ENCODE measurements at regions not wholly inside any gene's neighbourhood (a gene's known extent, or its start where the extent isn't known, plus 50 kb on each side); places are given as distances from the start of the nearest gene placed in this dataset.
A peak's percentile ranks its signal among the peaks of the same experiment; 100 is the strongest.
"Not testable (repeated sequence)": the region's sequence is repeated elsewhere in the genome, so short reads cannot be mapped to it uniquely, and the experiment has no call there.

DNA sequence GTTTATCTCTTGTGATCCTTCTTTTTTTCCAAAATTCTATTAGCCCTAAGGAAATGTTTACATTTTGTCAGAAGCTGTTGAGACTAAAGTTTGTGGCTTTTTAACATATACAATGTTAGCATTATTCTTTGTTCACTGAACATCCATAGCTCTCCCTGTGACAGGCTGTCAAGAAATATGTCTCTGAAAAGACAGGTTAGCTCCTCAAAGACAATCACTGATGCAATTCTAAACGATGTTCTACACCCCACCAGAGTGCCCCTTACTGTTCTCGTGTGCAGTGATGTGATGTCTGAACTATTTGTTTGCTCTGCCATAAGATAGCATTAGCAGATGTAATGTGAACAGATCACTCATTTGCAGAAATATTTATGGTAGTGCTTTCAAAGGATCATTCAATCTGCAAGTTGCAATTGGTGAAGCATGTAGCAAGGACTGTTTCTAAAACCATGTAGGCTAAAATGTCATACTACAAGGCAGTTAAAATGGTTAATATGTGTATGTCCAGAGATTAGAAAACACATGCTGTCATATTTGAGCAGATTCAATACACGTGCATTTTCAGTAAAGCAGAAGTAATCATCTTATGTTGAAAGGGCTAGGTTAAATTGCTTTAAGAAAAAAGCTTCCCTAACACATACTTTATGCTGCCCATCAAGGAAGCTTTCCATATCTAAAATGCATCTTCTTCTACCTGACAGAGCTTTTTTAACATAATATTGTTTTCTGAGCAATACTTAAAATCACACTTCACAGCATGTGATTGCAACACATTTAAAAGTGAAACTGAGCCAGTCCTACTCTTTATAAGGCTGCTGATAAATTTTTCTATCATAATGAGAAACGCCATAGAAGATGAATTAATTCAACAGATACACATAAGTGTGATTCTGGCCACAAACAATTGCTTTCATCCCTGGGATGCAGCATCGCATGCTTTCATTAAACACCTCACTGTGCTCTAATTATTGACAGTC lies 285.7 kb upstream of the UBE2E3 start:
- ATAC-seq = no peak

DNA sequence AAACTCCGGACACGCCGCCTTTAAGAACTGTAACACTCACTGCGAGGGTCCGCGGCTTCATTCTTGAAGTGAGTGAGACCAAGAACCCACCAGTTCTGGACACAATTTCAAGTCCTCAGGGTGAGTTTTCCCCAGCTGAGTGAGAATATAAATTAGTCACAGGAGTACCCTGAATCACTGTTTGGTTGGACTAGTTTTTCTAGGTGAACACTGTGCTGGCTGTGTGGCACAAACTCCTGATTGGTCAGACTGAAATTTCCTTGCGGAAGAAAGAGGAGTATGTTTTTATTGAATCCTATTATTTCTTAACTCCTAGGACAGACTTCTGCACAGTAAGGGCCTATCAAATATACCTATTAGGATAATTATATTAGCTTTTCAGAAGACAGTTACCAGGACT lies 288.1 kb upstream of the UBE2E3 start:
- peak; percentile 96 for ATAC-seq

DNA sequence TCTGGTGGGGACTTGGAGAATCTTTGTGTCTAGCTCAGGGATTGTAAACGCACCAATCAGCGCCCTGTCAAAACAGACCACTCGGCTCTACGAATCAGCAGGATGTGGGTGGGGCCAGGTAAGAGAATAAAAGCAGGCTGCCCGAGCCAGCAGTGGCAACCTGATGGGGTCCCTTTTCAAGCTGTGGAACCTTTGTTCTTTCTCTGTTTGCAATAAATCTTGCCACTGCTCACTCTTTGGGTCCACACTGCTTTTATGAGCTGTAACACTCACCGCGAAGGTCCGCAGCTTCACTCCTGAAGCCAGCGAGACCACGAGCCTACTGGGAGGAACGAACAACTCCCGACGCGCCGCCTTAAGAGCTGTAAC lies 288.6 kb upstream of the UBE2E3 start:
- ATAC-seq = not testable (repeated sequence)

DNA sequence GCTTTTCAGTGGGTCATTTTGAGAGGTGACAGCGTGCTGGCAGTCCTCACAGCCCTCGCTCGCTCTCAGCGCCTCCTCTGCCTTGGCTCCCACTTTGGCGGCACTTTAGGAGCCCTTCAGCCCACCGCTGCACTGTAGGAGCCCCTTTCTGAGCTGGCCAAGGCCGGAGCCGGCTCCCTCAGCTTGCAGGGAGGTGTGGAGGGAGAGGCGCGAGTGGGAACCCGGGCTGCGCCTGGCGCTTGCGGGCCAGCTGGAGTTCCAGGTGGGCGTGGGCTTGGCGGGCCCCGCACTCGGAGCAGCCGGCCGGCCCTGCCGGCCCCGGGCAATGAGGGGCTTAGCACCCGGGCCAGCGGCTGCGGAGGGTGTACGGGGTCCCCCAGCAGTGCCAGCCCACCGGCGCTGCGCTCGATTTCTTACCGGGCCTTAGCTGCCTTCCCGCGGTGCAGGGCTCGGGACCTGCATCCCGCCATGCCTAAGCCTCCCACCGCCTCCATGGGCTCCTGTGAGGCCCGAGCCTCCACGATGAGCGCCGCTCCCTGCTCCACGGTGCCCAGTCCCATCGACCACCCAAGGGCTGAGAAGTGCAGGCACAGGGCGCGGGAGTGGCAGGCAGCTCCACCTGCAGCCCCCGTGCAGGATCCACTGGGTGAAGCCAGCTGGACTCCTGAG lies 289.1 kb upstream of the UBE2E3 start:
- not testable (repeated sequence) for ATAC-seq

DNA sequence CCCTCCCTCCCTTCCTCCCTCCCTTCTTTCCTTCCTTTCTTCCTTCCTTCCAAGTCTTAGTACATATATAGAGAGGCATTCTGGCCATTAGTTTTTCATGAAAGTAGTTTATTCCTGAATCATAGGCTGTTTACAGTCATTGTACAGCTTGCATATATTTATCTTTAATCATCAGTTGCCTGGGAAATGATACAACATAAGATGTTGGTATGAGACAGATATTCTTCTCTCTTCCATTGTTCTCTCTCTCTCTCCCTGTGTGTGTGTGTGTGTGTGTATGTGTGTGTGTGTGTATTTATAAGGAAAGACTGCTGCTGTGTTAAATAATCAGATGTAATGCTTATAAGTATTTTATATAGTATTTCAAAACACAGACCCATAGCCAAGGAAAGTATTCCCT lies 289.8 kb upstream of the UBE2E3 start:
- no peak for ATAC-seq

DNA sequence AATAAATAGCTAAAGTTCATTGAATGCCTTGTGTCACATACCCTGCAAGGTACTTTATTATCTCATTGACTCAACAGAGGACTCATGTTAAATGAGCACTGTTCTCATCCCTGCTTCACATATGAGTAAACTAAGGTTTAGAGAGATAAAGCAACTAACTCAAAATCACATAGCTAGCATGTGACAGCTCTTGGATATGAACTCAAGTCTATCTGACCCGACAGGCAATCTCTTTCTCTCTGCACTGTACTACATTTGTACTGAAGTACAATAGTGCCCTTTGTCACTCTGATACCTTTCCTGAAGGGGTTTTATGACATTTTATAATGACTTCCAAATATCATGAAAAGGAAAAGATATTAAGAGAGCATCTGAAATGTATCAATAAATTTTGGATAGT lies 297.5 kb upstream of the UBE2E3 start:
- no peak for ATAC-seq

DNA sequence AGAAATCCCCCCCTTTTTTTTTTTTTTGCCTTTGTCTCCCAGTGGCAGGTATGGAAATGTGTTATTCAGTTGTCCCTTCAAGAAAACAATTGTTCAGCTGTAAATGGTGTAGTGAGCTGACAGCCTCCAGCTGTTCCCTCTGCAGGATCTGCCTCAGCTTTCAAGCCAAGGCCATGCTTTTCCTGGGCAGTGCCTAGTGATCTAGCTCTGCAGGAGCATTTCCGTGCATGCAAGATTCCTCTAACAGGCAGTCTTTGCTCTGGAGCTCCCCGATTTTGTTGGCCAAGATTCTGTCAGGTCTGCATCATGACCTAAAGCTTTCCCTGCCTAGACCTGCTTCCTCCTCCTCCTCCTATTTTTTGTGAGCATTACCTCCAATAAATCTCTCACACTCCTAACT lies 300.7 kb upstream of the UBE2E3 start:
- ATAC-seq = peak; percentile 83

DNA sequence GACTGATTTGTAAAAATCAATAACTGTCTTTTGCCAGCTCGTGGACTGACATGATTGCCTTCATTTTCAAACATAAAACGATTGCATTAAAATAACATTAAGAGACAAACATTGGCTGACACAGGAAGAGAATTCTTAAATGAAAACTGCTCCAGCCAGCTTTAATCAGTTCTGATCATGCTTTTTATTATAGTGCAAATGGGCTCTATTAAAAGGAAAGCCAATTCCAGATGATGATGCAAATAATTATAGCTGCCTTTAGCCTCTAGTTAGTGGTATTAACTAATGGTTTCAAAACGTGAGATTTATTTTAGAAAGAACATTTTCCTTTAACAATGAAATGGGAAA lies 301.8 kb upstream of the UBE2E3 start:
- no peak for ATAC-seq

DNA sequence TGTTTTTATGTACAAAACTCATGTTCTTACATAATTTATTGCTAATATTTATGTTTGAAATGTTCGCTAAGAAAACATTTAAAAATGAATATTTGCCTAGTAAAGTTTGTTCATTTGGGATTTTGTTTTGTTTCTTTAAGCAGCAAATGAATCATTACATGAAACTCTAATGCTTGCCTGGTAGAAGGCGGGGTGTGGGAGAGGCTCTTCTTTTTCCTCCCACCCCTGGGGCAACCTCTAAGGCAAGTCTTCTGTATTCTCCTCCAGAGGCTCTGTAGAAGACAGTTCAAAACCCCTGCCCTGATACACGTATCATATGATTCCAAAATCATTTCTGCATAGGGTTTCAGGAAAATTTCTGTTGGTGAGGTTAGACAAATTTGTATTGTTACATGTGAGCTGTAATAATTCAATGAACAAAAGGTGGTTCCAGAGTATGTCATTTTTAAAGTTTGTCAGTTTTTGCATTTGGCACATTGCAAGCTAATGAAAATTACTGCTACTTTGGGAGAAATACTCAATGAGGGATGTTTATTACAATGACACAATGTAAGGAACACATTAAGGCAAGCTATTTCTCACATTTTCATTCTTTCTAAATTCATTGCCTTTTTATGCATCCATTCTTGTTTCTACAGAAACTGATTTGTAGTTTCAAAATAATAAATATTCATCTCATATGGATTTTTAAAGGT lies 302.3 kb upstream of the UBE2E3 start:
- peak; percentile 74 for ATAC-seq

DNA sequence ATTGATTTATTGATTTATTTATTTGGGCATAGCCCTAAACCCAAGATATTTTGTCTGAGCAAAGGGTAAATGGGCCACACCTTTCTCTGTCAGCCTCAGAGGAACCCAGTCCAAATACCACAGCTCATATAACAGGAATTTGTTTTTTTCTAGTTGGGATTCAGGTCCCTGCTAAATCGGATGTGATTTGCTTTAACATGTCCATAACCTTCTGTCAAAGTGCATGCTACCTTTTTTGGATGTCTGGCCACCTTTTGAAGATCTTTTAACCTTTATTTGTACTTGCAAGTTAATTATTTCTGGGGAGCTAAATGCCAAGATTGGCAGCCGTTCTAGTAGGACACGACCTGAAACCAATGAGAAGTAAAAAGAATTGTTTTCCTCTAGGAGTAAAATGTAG lies 303.2 kb upstream of the UBE2E3 start:
- ATAC-seq = peak; percentile 81

DNA sequence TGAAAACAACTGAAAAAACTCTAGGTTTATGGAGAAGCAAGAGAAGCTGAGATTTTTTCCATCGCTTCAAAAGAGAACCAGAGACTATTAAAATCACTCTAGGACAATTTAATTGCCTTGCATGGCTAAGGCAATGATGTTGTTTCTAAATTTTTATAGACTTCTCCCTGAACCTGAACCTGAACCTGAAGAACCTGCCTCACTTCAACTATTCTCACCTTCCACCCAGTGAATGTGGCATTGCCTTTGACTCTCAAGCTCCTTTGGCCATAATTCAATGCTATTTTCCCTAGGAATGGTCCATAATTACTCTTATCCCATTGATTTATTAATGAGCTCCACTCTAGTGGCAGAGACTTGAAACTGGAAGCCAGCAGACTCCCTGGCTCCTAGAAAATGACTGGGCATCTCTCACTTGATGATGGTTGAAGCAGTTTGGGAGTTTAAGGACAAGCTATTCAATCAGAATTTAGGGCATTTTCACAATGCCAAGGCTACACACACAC lies 303.8 kb upstream of the UBE2E3 start:
- peak; percentile 63 for ATAC-seq

DNA sequence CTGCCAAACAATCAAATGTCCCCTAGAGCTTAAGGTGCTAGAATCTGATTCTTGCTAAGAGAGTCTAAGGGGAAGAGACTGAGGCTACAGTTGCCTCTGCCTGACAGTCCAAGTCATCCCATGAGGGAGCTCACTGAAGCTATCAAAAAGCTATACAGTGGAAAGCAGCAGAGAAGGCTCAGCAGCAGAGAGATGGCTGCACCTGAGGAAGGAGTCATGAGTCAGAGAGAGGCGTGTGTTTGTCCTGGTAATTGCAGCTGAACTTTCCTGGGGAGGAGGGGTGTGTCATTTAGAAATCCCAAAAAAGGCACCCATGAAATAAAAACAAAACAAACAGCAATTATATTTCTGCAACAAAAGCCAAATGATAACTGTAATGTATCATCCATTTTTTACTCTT lies 305.2 kb upstream of the UBE2E3 start:
- ATAC-seq = peak; percentile 51

DNA sequence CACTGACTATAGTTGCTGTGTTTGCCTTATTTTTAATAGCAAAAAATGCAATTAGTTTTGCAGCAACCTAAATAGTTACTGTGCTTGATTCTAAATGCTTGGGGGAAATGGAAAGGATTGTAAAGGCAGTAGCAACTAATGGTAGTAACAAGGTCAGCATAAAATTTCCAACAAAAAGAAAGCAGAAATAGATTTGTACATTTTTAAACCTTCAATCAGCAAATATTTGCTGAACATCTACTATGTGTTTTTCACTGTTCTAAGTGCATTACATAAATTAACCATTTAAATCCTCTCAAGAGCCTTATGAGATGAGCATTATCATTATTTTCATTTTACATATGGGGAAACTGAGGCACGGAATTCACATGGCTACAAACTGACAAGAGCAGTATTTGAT lies 308.0 kb upstream of the UBE2E3 start:
- no peak for ATAC-seq

DNA sequence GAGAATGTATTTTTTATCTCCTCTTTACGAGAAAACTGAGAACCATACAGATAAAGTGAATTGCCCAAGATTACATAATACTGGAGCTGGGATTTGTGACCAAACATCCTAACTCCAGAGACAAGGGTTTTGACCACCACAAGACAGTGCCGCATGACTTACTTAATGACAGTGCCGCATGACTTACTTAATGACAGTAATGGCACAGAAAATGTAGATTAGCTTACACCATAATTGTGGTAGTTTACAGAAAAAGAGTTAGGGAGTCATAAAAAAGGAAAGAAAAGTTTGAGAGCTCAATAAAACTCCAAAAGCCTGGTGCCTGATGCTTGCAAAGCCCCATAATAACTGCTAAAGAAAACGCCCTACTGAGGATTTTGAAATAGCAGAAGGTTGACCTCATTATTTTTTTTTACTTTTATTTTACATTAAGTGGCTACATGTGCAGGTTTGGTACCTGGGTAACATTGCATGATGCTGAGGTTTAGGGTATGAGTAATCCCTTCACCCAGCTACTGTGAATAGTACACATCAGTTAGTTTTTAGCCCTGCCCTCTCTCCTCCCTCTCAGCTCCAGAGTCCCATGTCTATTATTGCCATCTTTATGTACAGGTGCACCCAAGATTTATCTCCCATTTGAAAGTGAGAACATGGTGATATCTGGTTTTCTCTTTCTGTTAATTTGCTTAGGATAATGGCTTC lies 310.0 kb upstream of the UBE2E3 start:
- peak; percentile 57 for ATAC-seq

DNA sequence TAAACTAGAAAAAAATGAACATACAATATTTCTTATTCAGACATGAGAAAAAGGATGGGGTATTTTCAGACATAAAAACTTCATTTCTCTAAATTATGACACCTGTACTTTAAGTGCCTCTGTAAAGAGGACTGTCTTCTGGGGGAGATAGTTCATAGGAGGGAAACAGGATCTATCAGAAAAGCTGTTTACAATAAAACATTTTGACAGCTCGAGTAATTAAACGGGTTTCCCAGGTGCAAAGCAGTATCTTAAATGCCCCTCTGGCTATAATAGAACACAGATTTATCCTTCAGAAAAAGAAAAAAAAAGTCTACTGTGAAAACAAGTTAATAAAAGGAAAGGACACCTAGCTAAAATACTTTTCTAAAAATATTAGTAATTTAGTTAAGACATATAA lies 311.4 kb upstream of the UBE2E3 start:
- ATAC-seq = no peak

DNA sequence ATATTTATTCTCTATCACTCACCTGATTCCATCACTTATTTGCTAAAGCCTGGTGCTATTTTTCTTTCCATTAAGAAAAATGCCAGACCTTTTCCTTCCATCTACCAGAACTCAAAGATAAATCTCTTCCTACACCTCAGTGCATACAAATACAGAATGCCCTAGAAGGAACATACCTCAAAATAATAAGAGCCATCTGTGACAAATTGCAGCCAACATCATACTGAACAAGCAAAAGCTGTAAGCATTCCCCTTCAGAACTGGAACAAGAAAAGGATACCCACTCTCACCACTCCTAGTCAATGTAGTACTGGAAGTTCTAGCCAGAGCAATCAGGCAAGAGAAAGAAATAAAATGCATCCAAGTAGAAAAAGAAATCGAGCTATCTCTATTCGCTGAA lies 315.9 kb upstream of the UBE2E3 start:
- ATAC-seq = no peak

DNA sequence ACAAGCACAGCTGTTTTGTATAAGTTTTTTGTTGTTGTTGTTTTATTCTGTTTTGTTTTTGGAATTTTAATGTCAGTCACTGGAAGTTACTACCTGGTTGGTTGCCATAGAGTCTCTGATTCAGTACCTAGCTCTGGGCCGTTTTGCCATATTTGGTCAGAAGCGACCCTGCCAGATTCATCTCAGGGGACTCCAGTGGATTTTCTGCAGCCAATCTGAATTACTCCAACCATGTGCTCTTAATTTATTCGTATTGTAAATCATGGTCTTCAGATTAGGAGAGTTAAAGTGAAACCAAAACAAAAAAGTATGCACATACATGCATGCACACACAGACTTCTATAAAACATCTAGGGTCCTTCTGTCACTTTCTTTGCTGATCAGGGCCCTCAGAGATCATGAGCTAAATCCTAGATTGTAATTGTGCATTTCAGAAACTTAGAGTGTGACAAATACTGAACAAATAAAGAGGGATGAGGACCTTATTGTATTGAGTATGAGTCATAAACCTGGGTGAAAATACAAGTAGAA lies 317.4 kb upstream of the UBE2E3 start:
- peak; percentile 65 for ATAC-seq

DNA sequence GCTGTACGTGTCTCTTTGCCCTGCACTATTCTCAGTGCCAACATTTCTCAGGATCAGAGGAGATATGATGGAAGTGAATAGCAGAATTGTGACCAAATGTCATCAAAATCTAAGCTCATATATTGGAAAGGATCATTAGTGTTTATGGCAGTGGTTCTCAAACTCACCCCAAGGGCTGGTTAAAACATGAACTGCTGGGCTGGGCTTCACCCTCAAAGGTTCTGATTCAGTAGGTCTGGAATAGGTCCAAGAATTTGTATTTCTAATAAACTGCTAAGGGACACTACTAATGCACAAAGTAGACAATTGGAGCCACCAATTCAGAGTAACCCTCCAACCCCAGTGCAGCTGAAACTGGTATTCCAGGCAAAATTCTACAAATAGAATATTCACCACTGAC lies 317.9 kb upstream of the UBE2E3 start:
- peak; percentile 43 for ATAC-seq

DNA sequence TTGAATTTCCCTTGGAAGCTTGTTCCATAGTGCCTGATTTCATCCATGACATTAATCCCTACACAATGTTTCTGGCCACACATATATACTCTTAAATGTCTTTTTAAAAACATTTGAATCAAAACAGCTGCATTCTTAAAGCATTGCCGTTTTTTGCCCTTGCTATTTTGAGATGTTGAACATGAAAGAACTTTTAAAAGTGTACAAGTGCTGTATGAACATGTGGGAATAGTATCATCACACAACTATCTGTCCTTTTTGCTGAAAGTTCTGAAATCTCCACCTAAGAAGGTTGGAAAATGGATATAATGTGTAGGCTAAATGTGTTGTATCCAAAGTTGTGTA lies 318.7 kb upstream of the UBE2E3 start:
- ATAC-seq = no peak

DNA sequence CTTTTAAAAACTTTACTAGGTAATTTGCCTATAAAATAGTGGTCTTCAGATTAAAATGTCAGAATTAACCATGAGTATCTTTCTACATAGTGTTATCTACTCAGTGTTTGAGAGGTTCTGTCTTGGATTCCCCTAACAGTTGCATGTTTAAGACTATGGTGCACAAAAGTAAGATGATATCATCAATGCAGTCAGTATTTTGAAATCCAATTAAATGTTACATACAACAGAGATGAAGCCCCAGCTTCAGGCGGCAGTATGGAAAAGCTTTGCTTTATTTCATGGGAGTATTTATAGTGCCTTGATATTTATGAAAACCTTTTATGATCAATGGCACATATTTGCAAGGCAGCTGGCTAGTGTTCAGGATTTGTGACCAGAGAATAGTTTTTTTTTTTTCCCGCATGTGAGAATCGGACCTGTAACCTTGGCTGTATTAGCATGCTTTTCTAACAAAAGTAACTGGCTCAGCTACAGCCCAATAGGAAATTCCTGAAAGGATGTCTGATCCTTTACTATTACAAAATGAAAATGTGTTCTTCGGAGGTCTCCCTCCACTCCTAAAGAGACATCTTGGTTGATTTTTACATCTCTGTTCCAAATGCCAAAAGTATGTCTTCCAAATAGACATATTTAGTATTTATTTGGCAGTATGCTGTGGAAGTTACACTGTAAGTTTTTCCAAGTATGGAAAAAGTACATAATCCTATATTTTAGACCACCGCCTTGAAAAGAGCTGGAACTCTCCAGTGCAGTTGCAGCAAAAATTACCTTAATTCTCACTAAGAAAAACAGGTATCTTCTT lies 319.3 kb upstream of the UBE2E3 start:
- no peak for ATAC-seq

DNA sequence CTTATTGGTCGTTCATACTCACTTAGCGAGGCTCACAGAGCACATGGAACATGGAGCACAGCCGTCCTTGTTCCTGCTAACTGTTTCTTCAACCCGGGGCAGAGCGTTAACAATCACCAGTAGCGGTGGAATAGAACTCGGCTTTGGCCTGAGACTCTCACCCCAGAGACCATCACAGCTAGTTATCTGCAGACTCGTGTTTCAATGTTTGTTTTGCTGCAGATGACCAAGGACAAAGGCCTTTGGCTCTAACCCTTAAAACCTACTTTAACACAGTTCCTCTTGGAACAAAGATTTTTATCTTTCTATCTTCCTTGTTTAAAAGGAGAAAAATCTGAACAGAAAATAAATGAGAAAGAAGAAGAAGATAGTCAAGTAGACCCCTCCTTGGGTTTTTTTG lies 320.2 kb upstream of the UBE2E3 start:
- no peak for ATAC-seq

DNA sequence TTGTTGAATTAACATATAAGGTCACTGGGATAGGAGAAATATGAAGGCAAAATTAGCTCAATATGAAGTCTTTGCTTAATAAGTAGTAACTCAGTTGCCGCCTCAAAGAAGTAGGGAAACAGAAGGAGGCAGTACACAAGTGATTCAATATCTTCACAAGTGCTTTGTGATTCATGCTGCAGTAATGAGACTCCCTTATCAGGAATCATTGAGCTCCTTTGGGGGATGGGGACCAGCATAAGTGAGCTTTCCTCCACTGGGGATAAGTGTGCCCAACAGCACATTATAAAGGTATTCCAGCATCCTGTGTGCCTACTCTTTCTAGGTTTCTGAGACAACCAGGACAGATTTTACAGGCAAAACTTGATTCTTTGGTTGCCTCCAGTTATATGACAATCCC lies 323.4 kb upstream of the UBE2E3 start:
- no peak for ATAC-seq

Data from esophagus mucosa (tissue), 1 donor.